ENCODE measurements at regions not wholly inside any gene's neighbourhood (a gene's known extent, or its start where the extent isn't known, plus 50 kb on each side); places are given as distances from the start of the nearest gene placed in this dataset.

DNA sequence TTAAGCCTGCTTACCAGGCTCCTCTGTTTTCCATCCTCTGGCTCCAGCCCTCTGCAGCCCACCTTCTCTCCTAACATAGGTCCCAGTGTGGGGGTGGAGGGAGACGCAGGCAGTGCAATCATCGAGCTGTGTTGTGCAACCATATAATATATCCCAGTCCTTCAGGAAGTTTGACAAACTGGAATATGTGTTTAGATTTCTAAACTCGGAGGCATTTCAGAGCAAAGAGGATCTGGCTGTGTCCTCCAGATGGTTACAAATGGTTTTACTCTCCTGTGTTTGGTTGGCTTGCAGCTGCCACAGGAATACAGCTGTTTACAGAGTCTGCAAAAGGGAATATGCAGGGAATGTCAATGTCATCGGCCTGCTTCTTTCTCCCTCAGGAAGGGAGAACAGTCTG is 195.3 kb upstream of the LNX1 start:
- Histone ChIP-seq H3K4me3 (ENCODE audit: low read depth, low read length) (no peak overlapping the region), H3K27me3 (ENCODE audit: control insufficient read depth, insufficient read depth, low read length) (no peaks in the 10 kb centered on the region), H3K36me3 (ENCODE audit: control insufficient read depth, insufficient read depth, low read length) (no peaks in the 10 kb centered on the region), H3K4me1 (ENCODE audit: control insufficient read depth, insufficient read depth, low read length, poor library complexity, severe bottlenecking) (no peaks in the 10 kb centered on the region), H3K9me3 (ENCODE audit: control insufficient read depth in 2 of 2, low read length in 2 of 2) (no peaks in the 10 kb centered on the region), H3K27ac (ENCODE audit: insufficient read depth, low read length, poor library complexity, severe bottlenecking) (no peak overlapping the region)
- DNase-seq = no peak
- Mint-ChIP-seq H3K27me3 (no peaks in the 10 kb centered on the region), H3K36me3 (no peaks in the 10 kb centered on the region), H3K27ac (no peak overlapping the region), H3K4me3 (no peak overlapping the region), H3K9me3 (peaks cover 0 to 4% (median 0%) of the 10 kb centered on the region in 7 donors), H3K4me1 (no peaks in the 10 kb centered on the region)
- ATAC-seq (ENCODE audit: low read depth in 2 of 2) = no peak

DNA sequence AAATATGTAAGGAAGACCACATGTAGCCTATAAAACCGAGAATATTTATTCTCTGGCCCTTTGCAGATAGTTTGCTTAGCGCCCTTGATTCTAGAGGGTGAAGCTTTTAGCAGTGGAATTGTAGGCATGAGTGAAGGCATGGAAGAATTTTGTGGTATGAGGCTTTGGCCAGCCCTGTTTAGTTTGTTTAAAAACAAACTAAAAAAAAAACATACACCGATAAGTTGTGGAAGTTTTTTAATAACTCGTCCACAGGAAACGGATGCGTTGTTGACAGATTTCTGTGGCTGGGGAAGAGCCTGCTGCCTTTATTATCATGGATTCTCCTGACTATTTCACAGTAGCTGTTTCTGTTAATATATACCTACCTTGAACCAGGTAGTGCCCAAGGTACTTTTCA is 194.7 kb upstream of the LNX1 start:
- H3K4me1 Mint-ChIP-seq = no peaks in the 10 kb centered on the region

DNA sequence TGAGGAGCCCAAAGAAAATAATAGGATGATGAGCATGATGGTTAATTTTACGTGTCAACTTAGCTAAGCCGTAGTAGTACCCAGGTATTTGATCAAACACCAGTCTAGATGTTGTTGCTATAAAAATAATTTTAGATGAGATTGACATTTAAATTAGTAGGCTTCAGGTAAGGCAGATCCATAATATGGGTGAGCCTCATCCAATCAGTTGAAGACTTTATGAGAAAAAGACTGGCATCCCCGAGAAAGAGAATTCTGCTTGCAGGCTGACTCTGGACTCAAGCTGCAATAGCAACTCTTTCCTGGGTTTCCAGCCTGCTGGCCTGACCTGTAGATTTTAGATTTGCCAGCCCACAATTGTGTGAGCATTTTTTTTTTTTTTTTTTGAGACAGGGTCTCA is 192.8 kb upstream of the LNX1 start:
- no peak overlapping the region for H3K4me3 Mint-ChIP-seq

More for the DNA sequence above, 194.7 kb upstream of the LNX1 start:
- Mint-ChIP-seq H3K27me3 (no peaks in the 10 kb centered on the region), H3K27ac (no peak overlapping the region), H3K36me3 (no peaks in the 10 kb centered on the region), H3K4me3 (no peak overlapping the region), H3K9me3 (peaks cover 0 to 4% (median under 1%) of the 10 kb centered on the region in 7 donors)
- no peak overlapping the region for H3K4me3 ChIP-seq (ENCODE audit: low read depth, low read length)
- no peaks in the 10 kb centered on the region for H3K36me3 ChIP-seq (ENCODE audit: control insufficient read depth, insufficient read depth, low read length)
- no peaks in the 10 kb centered on the region for H3K4me1 ChIP-seq (ENCODE audit: control insufficient read depth, insufficient read depth, low read length, poor library complexity, severe bottlenecking)
- no peak for ATAC-seq (ENCODE audit: low read depth in 2 of 2)
- no peak overlapping the region for H3K27ac ChIP-seq (ENCODE audit: insufficient read depth, low read length, poor library complexity, severe bottlenecking)
- DNase-seq = no peak
- no peaks in the 10 kb centered on the region for H3K9me3 ChIP-seq (ENCODE audit: control insufficient read depth in 2 of 2, low read length in 2 of 2)
- no peaks in the 10 kb centered on the region for H3K27me3 ChIP-seq (ENCODE audit: control insufficient read depth, insufficient read depth, low read length)

DNA sequence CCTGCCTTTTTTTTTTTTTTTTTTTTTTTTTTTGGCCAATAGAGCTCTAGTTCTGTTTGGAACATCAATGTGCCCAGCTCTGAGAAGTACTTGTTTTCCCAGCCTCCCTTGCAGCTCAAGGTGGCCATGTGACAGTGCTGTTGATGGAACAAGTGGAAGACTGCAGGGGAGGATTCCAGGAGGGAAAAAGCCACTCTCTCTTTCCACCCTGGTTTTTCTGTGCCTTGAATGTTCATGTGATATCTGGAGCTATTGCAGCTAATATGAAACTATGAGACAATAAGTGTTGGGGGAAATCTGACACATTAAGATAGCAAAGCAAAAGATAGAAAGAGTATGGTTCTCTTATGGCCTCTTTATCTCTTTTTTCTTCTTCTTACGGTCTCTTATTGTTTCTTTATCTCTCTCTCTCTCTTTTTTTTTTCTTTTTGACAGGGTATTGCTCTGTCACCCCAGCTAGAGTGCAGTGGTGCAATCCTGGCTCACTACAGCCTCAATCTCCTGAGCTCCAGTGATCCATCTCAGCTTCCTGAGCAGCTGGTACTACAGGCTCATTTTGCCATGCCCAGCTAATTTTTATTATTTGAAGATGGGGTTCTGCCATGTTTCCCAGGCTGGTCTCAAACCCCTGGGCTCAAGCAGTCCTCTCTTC is 192.0 kb upstream of the LNX1 start:
- Histone ChIP-seq H3K27me3 (ENCODE audit: control insufficient read depth, insufficient read depth, low read length) (no peaks in the 10 kb centered on the region), H3K4me3 (ENCODE audit: low read depth, low read length) (no peak overlapping the region), H3K9me3 (ENCODE audit: control insufficient read depth in 2 of 2, low read length in 2 of 2) (no peaks in the 10 kb centered on the region), H3K27ac (ENCODE audit: insufficient read depth, low read length, poor library complexity, severe bottlenecking) (no peak overlapping the region), H3K4me1 (ENCODE audit: control insufficient read depth, insufficient read depth, low read length, poor library complexity, severe bottlenecking) (no peaks in the 10 kb centered on the region), H3K36me3 (ENCODE audit: control insufficient read depth, insufficient read depth, low read length) (no peaks in the 10 kb centered on the region)
- H3K4me1 Mint-ChIP-seq = no peaks in the 10 kb centered on the region
- no peaks in the 10 kb centered on the region for H3K27me3 Mint-ChIP-seq
- H3K36me3 Mint-ChIP-seq = no peaks in the 10 kb centered on the region
- ATAC-seq (ENCODE audit: low read depth in 2 of 2) = no peak
- no peak for DNase-seq
- H3K4me3 Mint-ChIP-seq = no peak overlapping the region
- H3K9me3 Mint-ChIP-seq = peaks cover 0 to 6% (median 0%) of the 10 kb centered on the region in 7 donors
- H3K27ac Mint-ChIP-seq = no peak overlapping the region

More for the DNA sequence above, 192.8 kb upstream of the LNX1 start:
- DNase-seq (no peak), ATAC-seq (ENCODE audit: low read depth in 2 of 2) (no peak)
- Histone ChIP-seq H3K27me3 (ENCODE audit: control insufficient read depth, insufficient read depth, low read length) (no peaks in the 10 kb centered on the region), H3K9me3 (ENCODE audit: control insufficient read depth in 2 of 2, low read length in 2 of 2) (no peaks in the 10 kb centered on the region), H3K4me3 (ENCODE audit: low read depth, low read length) (no peak overlapping the region), H3K36me3 (ENCODE audit: control insufficient read depth, insufficient read depth, low read length) (no peaks in the 10 kb centered on the region), H3K4me1 (ENCODE audit: control insufficient read depth, insufficient read depth, low read length, poor library complexity, severe bottlenecking) (no peaks in the 10 kb centered on the region), H3K27ac (ENCODE audit: insufficient read depth, low read length, poor library complexity, severe bottlenecking) (no peak overlapping the region)
- H3K9me3 Mint-ChIP-seq = peaks cover 0 to 4% (median 1%) of the 10 kb centered on the region in 7 donors
- no peaks in the 10 kb centered on the region for H3K4me1 Mint-ChIP-seq
- H3K36me3 Mint-ChIP-seq = no peaks in the 10 kb centered on the region
- no peaks in the 10 kb centered on the region for H3K27me3 Mint-ChIP-seq
- H3K27ac Mint-ChIP-seq = no peak overlapping the region

DNA sequence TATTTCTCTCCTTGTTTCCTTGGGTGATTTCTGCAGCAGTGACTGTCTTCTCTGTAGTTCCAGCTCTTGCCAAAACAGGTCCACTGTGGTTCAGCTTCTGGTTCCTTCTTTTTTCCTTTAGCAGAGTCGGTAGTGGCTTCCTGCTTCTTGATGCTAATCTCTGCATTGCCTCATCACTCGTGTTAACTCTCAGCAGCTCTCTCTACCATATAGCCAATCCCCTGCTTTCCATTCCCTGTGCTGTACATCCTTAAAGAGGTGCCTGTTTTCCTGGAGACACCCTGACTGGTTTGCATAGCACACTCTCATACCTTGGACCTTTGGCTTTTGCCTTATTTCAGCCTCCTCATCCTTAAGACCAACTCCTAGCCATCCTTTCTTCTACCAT is 191.2 kb upstream of the LNX1 start:
- Mint-ChIP-seq H3K27ac (no peak overlapping the region), H3K9me3 (peaks cover 0 to 6% (median 0%) of the 10 kb centered on the region in 7 donors), H3K4me3 (no peak overlapping the region), H3K36me3 (no peaks in the 10 kb centered on the region), H3K27me3 (peaks cover 5% of the 10 kb centered on the region), H3K4me1 (no peaks in the 10 kb centered on the region)
- Histone ChIP-seq H3K4me1 (ENCODE audit: control insufficient read depth, insufficient read depth, low read length, poor library complexity, severe bottlenecking) (no peaks in the 10 kb centered on the region), H3K36me3 (ENCODE audit: control insufficient read depth, insufficient read depth, low read length) (no peaks in the 10 kb centered on the region), H3K9me3 (ENCODE audit: control insufficient read depth in 2 of 2, low read length in 2 of 2) (no peaks in the 10 kb centered on the region), H3K27me3 (ENCODE audit: control insufficient read depth, insufficient read depth, low read length) (no peaks in the 10 kb centered on the region), H3K27ac (ENCODE audit: insufficient read depth, low read length, poor library complexity, severe bottlenecking) (no peak overlapping the region), H3K4me3 (ENCODE audit: low read depth, low read length) (no peak overlapping the region)
- DNase-seq = no peak
- ATAC-seq (ENCODE audit: low read depth in 2 of 2) = no peak

DNA sequence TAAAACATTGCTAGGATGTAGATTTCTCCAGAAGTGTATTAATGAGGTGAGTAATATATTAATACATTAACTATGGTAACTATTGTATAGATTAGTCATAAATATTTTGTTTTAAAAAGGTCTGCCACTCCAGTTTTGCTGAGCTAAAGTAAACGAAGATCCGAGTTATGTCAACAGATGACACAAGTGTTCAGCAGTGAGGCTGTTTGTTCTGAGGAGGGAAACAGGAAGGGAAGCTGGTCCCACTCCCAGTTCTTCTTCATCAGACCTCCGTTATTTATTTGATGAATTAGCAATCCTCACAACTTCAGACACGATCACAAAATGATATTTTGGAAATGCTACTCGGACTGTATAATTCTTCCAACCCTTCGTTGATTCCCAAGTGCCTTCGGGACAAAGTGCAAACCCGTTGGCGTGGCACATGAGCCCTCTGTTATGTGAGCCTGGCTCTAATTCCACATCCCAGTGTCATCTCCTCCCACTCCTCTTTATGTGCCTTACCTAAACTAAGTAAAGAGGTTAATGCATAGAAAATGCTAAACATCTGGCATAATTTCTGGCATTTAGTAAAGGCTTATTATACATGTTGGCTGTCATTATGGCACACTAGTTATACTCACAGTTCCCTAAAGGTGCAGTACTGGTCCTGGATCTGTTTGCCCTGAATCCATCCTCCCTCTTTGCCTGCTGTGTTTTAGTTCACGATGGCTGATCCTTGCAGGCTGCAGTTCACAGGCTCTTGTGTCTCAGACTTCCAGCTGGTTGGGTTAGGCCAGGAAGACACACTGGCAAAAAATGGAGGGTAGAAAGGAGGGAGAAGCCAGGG is 190.6 kb upstream of the LNX1 start:
- no peak overlapping the region for H3K27ac ChIP-seq (ENCODE audit: insufficient read depth, low read length, poor library complexity, severe bottlenecking)
- Mint-ChIP-seq H3K9me3 (peaks cover 0 to 6% (median 0%) of the 10 kb centered on the region in 7 donors), H3K27me3 (peaks cover 5% of the 10 kb centered on the region), H3K4me3 (no peak overlapping the region), H3K36me3 (no peaks in the 10 kb centered on the region), H3K27ac (no peak overlapping the region), H3K4me1 (no peaks in the 10 kb centered on the region)
- ATAC-seq (ENCODE audit: low read depth in 2 of 2) (no peak), DNase-seq (no peak)
- no peaks in the 10 kb centered on the region for H3K4me1 ChIP-seq (ENCODE audit: control insufficient read depth, insufficient read depth, low read length, poor library complexity, severe bottlenecking)
- no peaks in the 10 kb centered on the region for H3K36me3 ChIP-seq (ENCODE audit: control insufficient read depth, insufficient read depth, low read length)
- H3K27me3 ChIP-seq (ENCODE audit: control insufficient read depth, insufficient read depth, low read length) = no peaks in the 10 kb centered on the region
- H3K4me3 ChIP-seq (ENCODE audit: low read depth, low read length) = no peak overlapping the region
- no peaks in the 10 kb centered on the region for H3K9me3 ChIP-seq (ENCODE audit: control insufficient read depth in 2 of 2, low read length in 2 of 2)

DNA sequence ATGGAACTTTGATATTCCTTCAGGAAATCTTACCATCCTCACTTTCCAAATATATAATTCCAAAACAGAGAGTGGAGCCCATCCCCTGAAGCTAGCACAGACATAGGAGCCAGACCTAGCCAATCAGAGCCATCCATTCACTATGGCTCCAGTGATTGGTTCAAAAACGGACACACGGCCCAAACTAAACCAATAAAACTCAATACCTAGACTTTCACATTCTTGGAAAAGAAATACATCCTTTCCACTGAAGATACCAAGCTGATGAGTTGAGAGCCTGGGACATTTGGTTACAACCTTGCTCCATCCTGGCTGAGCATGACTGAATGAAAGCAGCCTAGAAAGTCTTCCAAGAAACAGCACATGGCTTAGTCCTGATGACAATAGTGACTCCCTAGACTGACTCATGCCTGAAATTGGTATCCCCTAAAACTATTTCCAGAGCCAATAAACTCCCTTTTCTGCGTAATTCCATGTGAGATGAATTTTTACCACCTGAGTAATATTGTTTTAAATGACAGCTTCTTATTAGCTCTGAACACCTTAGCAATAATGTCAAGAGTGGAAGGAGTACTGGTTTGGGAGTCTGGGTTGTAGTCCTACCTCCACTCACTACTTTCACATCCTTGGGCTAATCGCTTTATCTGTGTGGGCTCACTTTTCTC is 189.6 kb upstream of the LNX1 start:
- H3K27me3 ChIP-seq (ENCODE audit: control insufficient read depth, insufficient read depth, low read length) = no peaks in the 10 kb centered on the region
- no peaks in the 10 kb centered on the region for H3K36me3 ChIP-seq (ENCODE audit: control insufficient read depth, insufficient read depth, low read length)
- Mint-ChIP-seq H3K9me3 (peaks cover 0 to 6% (median 0%) of the 10 kb centered on the region in 7 donors), H3K4me1 (no peaks in the 10 kb centered on the region), H3K4me3 (no peak overlapping the region), H3K27ac (no peak overlapping the region), H3K36me3 (no peaks in the 10 kb centered on the region), H3K27me3 (peaks cover 5% of the 10 kb centered on the region)
- H3K4me1 ChIP-seq (ENCODE audit: control insufficient read depth, insufficient read depth, low read length, poor library complexity, severe bottlenecking) = no peaks in the 10 kb centered on the region
- H3K27ac ChIP-seq (ENCODE audit: insufficient read depth, low read length, poor library complexity, severe bottlenecking) = no peak overlapping the region
- no peak overlapping the region for H3K4me3 ChIP-seq (ENCODE audit: low read depth, low read length)
- ATAC-seq (ENCODE audit: low read depth in 2 of 2) (no peak), DNase-seq (no peak)
- H3K9me3 ChIP-seq (ENCODE audit: control insufficient read depth in 2 of 2, low read length in 2 of 2) = no peaks in the 10 kb centered on the region

All from CD4-positive, CD25-positive, alpha-beta regulatory T cell (primary cell).